Thymus (tissue), 11 donors: ENCODE measurements at regions not wholly inside any gene's neighbourhood (a gene's known extent, or its start where the extent isn't known, plus 50 kb on each side); places are given as distances from the start of the nearest gene placed in this dataset.

Source experiments
- DNase-seq, 9 donors: peaks; one replicate each; pipeline ENCODE4 v3.0.0-alpha.2; 2013; ENCODE audit warnings: low spot score in 9 of 9, low read depth in 6 of 9, missing footprints in 1 of 9
- H3K27ac ChIP-seq, 2 donors: one replicate each; pipeline ENCODE4 v1.5.1; 2013; ENCODE audit warnings: control low read depth in 1 of 2, low read depth in 1 of 2, low read length in 1 of 2, mild to moderate bottlenecking in 1 of 2, moderate library complexity in 1 of 2
- H3K27me3 ChIP-seq, 2 donors: one replicate each; pipeline ENCODE4 v1.5.1; 2013; ENCODE audit warnings: low read length in 1 of 2; ENCODE audit not compliant: control insufficient read depth in 2 of 2, insufficient read depth in 1 of 2
- H3K36me3 ChIP-seq, 2 donors: one replicate each; pipeline ENCODE4 v1.5.1; 2013; ENCODE audit warnings: low read length in 1 of 2, mild to moderate bottlenecking in 1 of 2, moderate library complexity in 1 of 2; ENCODE audit not compliant: control insufficient read depth in 2 of 2, insufficient read depth in 2 of 2
- H3K4me1 ChIP-seq, 2 donors: one replicate each; pipeline ENCODE4 v1.5.1; 2013; ENCODE audit warnings: low read length in 2 of 2; ENCODE audit not compliant: control insufficient read depth in 2 of 2, insufficient read depth in 2 of 2
- H3K4me3 ChIP-seq, 2 donors: one replicate each; pipeline ENCODE4 v1.5.1; 2013; ENCODE audit warnings: low read length in 2 of 2, control low read depth in 1 of 2, mild to moderate bottlenecking in 1 of 2
- H3K9me3 ChIP-seq, 2 donors: one replicate each; pipeline ENCODE4 v1.5.1; 2013; ENCODE audit warnings: low read length in 1 of 2, mild to moderate bottlenecking in 1 of 2; ENCODE audit not compliant: control insufficient read depth in 2 of 2, insufficient read depth in 1 of 2
- WGBS: extraction: QIAGEN DNeasy Blood & Tissue Kit; methylation state at CpG from one replicate; pipeline ENCODE4 v1.1.7; 2013; 5-methylcytosine and 5-hydroxymethylcytosine counted together
- donor health status: healthy.

DNA sequence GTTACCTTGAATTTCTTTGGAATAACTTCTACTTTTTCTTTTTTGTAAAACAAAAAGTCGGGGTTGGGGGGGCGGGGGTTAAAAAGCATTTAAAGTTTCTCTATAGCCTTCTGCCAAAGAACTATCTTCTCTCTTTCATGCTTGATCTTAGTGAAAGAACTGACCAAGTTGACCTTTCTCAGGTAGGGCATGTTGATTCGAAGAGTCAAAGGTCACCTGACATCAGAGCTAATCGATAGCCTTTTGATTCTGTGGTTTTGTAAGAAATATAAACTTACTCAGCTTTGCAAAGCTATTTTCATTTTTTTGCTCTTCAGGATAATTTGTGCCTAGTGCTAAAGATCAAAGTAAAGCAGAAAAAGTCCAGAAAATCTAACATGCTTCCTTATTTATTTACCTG is 181.5 kb downstream of the IRS2 start:
- Histone ChIP-seq H3K27ac (no peak overlapping the region), H3K9me3 (peaks cover 0 to 2% of the 10 kb centered on the region in 2 donors), H3K36me3 (no peaks in the 10 kb centered on the region), H3K27me3 (no peaks in the 10 kb centered on the region), H3K4me1 (peaks cover 0 to 2% of the 10 kb centered on the region in 2 donors), H3K4me3 (no peak overlapping the region)
- 96% methylated on average over 4 of the region's 4 CpGs for WGBS
- DNase-seq, result no peak

DNA sequence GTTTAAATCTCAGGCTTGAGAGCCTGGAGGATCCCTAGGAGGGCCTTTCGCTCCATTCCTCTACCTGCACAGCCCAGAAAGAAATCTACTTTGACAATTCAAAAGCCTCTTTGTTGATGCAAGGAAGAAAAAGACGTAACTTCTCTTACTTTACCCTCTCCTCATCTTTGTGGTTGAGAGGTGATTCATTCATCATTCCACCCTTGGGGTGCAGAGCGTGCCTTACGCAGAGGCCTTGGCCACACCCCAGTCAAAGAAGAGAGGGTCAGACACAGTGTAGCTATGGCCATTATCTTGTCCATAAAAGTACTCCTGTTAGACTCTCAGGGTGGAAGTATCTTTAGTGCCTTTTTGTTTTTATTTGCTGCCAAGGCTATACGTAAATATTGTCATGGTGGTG is 184.0 kb downstream of the IRS2 start:
- Histone ChIP-seq H3K9me3 (peaks cover 0 to 2% of the 10 kb centered on the region in 2 donors), H3K27me3 (no peaks in the 10 kb centered on the region), H3K4me3 (no peak overlapping the region), H3K36me3 (no peaks in the 10 kb centered on the region), H3K27ac (no peak overlapping the region), H3K4me1 (peaks cover 0 to 2% of the 10 kb centered on the region in 2 donors)
- DNase-seq, result no peak
- 77% methylated on average over 5 of the region's 5 CpGs for WGBS

DNA sequence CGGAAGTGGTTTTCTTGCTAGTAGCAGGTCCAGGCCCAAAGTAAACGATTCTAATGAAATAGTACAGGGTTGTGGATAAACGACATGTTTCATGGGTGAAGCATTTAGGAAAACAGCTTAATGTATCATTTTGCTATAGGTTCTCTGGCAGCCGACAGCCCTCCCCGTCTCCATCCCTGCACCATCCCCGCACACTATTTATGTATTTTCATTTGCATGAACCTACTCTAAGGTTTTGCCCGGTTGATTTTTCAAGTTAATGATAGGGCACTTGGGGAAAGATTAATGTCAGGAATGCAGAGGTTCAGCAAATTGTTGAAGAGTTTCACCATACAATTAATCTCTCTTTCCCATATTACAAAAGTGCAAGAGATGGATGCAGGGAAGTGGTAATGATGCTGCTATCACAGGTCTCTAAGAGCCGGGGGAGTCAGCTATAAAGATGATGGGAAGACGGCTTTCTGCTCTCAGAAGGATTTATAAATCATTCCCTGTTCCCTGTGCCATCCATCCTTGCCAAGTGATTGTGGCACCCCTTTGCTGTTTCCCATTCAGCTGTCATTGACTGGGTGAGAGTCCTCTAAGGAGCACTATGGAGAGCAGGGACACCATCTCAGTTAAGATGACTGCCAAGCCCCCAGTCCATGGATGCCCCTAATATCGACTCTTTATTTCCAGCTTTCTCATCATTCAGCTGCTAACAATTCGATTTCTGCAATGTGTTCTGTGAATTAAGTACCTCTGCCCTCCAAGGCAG is 186.3 kb downstream of the IRS2 start:
- Histone ChIP-seq H3K4me3 (no peak overlapping the region), H3K9me3 (peaks cover 0 to 2% of the 10 kb centered on the region in 2 donors), H3K27me3 (no peaks in the 10 kb centered on the region), H3K36me3 (no peaks in the 10 kb centered on the region), H3K27ac (no peak overlapping the region), H3K4me1 (no peaks in the 10 kb centered on the region)
- DNase-seq, result no peak
- WGBS, result 89% methylated on average over 11 of the region's 11 CpGs

DNA sequence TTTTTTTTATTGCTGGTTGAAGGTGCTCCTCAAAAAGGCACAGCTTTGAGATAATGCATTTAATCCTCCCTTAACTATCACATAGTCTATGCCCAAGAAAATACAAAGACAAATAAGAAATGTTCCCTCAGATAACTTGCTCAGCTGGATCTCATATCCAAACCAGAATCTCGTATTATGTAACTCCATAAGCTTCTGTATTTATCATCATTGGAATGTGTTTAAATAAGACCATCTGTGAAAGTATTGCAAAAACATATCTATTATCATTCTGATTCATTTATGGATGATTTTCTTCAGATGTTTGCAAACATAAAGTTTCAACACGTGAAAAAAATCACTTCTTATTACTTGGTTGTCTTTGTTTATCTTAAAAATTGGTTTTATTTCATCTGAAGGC is 190.9 kb downstream of the IRS2 start:
- H3K27me3 ChIP-seq, result no peaks in the 10 kb centered on the region
- WGBS, result 82% methylated on average over 2 of the region's 2 CpGs
- H3K4me1 ChIP-seq, result no peaks in the 10 kb centered on the region
- no peaks in the 10 kb centered on the region for H3K36me3 ChIP-seq
- no peak overlapping the region for H3K4me3 ChIP-seq
- no peak overlapping the region for H3K27ac ChIP-seq
- no peak for DNase-seq
- H3K9me3 ChIP-seq, result no peaks in the 10 kb centered on the region

DNA sequence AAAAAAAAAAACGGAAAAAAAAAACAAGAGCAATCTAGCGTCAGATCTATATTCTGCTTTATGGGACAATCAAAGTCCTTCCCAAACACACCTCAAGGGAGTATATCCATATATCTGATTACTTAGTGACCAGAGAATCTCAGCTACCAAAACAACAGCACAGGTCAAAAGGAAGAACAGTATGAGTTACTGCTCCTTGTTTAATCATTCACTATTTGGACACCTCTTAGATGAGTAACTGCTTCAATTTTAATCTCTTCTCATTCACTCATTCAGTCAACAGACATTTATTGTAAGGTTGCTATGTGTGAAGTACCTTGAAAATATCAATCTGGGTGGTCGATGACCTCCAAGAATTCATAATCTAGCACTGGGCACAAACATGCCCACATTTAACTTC is 193.2 kb downstream of the IRS2 start:
- Histone ChIP-seq H3K4me1 (no peaks in the 10 kb centered on the region), H3K27me3 (no peaks in the 10 kb centered on the region), H3K4me3 (no peak overlapping the region), H3K27ac (no peak overlapping the region), H3K36me3 (no peaks in the 10 kb centered on the region), H3K9me3 (no peaks in the 10 kb centered on the region)
- no peak for DNase-seq
- WGBS, result 90% methylated on average over 3 of the region's 3 CpGs

DNA sequence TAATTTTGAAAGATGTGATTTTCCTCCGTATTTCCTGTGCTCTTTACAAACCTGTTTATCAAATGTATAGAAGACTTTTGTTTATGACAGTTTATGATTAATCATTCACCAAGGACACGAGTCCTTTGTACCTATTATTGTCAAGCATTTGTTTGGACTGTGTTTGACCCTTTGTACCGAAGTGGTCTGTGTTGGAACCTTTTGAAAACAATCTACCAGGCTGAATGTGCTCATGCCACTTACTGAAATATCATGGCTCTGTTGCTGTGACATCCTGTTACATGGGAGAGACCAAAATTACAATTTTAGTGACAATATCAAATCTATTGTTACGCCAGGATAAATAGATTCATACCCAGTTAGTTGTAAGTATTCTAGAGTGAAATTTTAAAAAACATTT is 193.6 kb downstream of the IRS2 start:
- Histone ChIP-seq H3K4me1 (no peaks in the 10 kb centered on the region), H3K36me3 (no peaks in the 10 kb centered on the region), H3K4me3 (no peak overlapping the region), H3K9me3 (no peaks in the 10 kb centered on the region), H3K27me3 (no peaks in the 10 kb centered on the region), H3K27ac (no peak overlapping the region)
- 87% methylated on average over 4 of the region's 4 CpGs for WGBS
- no peak for DNase-seq

DNA sequence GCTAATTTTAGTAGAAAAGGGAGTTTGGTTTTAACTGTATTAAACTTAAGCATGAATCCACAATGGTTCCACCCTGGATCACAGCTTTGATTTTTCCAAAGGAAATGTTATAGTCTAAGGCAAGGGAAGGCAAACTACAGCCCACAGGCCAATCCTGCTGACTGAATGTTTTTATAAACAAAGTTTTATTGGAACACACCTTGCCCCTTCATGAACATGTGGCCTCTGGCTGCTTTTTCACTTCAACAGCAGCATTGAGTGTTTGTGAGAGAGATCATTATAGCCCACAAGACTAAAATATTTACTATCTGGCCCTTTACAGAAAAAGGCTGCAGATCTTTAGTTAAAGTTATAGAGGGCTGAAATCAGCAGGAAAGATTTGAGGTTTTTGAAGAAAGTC is 198.7 kb downstream of the IRS2 start:
- no peak for DNase-seq
- Histone ChIP-seq H3K27ac (no peak overlapping the region), H3K4me3 (no peak overlapping the region), H3K27me3 (no peaks in the 10 kb centered on the region), H3K9me3 (no peaks in the 10 kb centered on the region), H3K36me3 (no peaks in the 10 kb centered on the region), H3K4me1 (no peaks in the 10 kb centered on the region)

DNA sequence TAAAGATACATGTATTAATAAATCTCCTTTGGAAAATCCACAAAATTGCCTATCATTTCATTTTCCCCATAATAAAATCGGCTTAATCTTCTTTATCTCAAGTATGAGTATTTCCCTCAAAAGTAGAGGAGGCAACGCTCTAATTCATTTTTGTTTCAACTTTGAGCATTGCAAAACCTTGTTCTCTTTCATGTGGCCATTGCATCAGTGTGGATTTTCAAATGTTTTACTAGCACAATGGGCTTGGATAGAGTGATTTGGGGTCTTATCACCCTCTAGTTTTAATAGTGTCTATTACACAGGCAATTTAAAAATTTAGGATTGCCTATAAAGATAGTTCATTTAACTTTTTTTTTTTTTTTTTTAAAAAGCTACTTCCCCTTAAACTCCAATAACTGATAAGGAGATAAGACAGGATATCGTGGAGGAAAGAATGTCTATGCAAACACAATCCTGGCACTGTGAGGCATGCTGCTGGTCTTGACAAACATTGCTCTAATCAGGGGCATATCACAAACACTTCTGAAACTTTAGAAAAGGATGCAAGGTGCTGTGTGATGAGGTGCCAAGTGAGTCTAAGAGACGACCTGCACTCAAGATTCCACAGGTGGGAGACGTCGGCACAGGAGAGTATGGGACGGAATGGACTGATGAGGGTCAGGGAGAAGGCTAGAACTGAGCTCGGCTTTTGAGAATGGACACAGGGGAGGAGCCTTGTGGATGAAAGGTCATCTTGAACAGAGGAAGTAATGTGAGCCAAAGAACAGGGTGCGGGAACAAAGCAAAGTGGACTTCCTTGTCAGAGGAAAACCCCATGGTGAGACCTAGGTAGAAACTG is 199.7 kb downstream of the IRS2 start:
- no peaks in the 10 kb centered on the region for H3K9me3 ChIP-seq
- no peaks in the 10 kb centered on the region for H3K4me1 ChIP-seq
- DNase-seq, result no peak
- H3K4me3 ChIP-seq, result no peak overlapping the region
- H3K27ac ChIP-seq, result no peak overlapping the region
- no peaks in the 10 kb centered on the region for H3K27me3 ChIP-seq
- H3K36me3 ChIP-seq, result no peaks in the 10 kb centered on the region
- WGBS, result 91% methylated on average over 9 of the region's 9 CpGs

DNA sequence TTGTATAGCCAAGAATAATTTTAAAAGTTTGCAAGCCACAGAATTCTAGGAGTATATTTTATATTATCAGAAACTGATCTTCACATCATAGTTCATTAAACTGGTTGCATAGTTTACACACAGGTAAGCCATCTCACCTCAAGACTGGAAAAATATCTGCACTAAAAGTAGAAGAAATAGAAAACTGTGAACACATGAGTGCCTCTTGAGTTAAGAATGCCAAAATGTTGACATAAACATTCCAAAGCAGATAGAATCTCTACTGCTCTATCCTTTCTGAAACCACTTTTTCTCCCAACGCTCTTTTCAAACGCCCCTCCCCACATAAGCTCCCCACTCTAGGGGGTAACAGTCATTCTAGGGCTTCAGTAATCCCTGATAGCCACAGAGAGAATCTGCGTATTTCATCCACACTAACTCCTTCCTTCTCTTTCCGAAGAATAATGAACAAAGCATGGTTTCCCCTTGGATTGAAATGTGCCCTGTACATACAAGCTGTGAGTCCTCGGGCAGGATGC is 201.5 kb downstream of the IRS2 start:
- Histone ChIP-seq H3K4me3 (no peak overlapping the region), H3K27me3 (no peaks in the 10 kb centered on the region), H3K4me1 (no peaks in the 10 kb centered on the region), H3K36me3 (no peaks in the 10 kb centered on the region), H3K27ac (no peak overlapping the region), H3K9me3 (no peaks in the 10 kb centered on the region)
- WGBS, result 73% methylated on average over 5 of the region's 5 CpGs
- no peak for DNase-seq
